Ascending aorta (tissue), 2 donors: ENCODE measurements at regions not wholly inside any gene's neighbourhood (a gene's known extent, or its start where the extent isn't known, plus 50 kb on each side); places are given as distances from the start of the nearest gene placed in this dataset.
"Not testable (repeated sequence)": the region's sequence is repeated elsewhere in the genome, so short reads cannot be mapped to it uniquely, and the experiment has no call there.

Experiments
- DNase-seq, 2 donors: peaks; one replicate each; pipeline ENCODE4 v3.0.0-alpha.2; 2019; ENCODE audit warnings: low spot score in 2 of 2
- H3K27ac ChIP-seq, 2 donors: fragments of 200-600 bp; sonication (generic); one replicate each; pipeline ENCODE4 v1.5.1; 2016 to 2017; ENCODE audit warnings: mild to moderate bottlenecking in 1 of 2
- H3K27me3 ChIP-seq: fragments of 200-600 bp; sonication (generic); one replicate; pipeline ENCODE4 v1.5.1; 2017
- H3K36me3 ChIP-seq, 2 donors: fragments of 200-600 bp; sonication (generic); one replicate each; pipeline ENCODE4 v1.5.1; 2016
- H3K4me1 ChIP-seq, 2 donors: fragments of 200-600 bp; sonication (generic); one replicate each; pipeline ENCODE4 v1.5.1; 2016 to 2017; ENCODE audit warnings: mild to moderate bottlenecking in 1 of 2
- H3K4me3 ChIP-seq, 2 donors: fragments of 200-600 bp; sonication (generic); one replicate each; pipeline ENCODE4 v1.5.1; 2016 to 2017; ENCODE audit warnings: mild to moderate bottlenecking in 1 of 2
- H3K9me3 ChIP-seq, 2 donors: fragments of 200-600 bp; sonication (generic); one replicate each; pipeline ENCODE4 v1.5.1; 2016
- intact Hi-C: fragments of 100-400 bp; cut with DNase I; formaldehyde crosslinking; loops from one replicate; pipeline ENCODE4 v1.15.1; 2023
- TF ChIP-seq, protein P1 (sequence below), 3 experiments: fragments of 200-600 bp in 2 of 3; fragments of 450-650 bp in 1 of 3; sonication (generic) in 2 of 3; IDR thresholded peaks; one replicate each; pipeline ENCODE4 v1.5.1; 2016 to 2019; ENCODE audit warnings: antibody characterized with exemption in 3 of 3, mild to moderate bottlenecking in 1 of 3, moderate library complexity in 1 of 3

DNA sequence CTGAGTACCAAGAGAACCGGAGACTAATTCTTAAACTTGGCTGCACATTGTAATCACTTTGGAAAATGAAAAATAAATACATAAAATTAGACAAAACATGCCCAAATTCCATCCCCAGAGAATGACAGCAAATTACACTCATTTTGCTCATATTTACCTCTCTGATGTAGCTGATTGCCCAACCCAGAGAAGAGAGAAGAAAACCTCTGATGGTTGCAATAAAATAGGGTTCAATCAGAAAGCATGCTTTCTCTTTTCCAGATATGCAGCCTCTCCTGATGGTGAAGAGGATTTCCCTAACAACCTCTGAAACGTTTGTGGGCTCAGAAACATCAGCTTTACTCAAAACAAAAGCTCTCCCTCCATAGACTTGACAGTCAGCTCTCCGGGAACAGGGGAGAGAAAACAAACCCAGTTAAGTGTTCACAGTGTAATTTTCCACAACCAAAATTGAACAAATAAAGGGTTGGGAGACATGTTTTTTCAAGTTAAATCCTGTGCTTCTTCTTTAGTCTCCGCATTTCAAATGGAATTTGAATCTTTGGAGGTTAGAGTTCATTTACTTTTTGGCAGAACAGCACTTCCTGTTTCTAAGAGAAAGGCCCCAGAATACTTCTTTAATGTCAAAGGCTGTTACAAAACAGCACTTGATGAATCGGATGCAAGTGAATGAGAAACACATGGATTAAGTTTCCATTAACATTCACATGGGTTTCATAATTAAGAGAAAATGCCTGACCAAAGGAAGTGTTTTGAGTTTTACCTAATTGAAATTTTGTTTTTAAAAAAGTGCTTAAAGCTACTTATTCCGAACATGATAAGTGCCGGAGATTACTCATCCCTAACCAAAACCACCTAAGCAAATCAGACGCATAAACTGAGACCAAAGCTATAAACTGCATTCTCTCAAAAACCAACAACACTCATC, 570.1 kb upstream of the SYT4 start:
- H3K4me1 ChIP-seq, result no peaks in the 10 kb centered on the region

DNA sequence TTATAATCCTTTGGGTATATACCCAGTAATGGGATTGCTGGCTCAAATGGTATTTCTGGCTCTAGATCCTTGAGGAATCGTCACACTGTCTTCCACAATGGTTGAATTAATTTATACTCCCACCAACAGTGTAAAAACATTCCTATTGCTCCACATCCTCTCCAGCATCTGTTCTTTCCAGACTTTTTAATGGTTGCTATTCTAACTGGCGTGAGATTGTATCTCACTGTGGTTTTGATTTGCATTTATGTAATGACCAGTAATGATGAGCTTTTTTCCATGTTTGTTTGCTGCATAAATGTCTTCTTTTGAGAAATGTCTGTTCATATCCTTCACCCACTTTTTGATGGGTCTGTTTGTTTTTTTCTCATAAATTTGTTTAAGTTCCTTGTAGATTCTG, 572.5 kb upstream of the SYT4 start:
- H3K27ac ChIP-seq, H3K4me3 ChIP-seq, H3K4me1 ChIP-seq, H3K9me3 ChIP-seq, H3K27me3 ChIP-seq, DNase-seq, H3K36me3 ChIP-seq, intact Hi-C loops: not testable (repeated sequence)

More for the DNA sequence above, 570.1 kb upstream of the SYT4 start:
- Histone ChIP-seq H3K27ac (peak overlapping the region in 1 of 2 donors; percentile 31), H3K27me3 (no peaks in the 10 kb centered on the region), H3K4me3 (no peak overlapping the region), H3K36me3 (no peaks in the 10 kb centered on the region), H3K9me3 (no peaks in the 10 kb centered on the region)
- TF ChIP-seq, protein P1, sequence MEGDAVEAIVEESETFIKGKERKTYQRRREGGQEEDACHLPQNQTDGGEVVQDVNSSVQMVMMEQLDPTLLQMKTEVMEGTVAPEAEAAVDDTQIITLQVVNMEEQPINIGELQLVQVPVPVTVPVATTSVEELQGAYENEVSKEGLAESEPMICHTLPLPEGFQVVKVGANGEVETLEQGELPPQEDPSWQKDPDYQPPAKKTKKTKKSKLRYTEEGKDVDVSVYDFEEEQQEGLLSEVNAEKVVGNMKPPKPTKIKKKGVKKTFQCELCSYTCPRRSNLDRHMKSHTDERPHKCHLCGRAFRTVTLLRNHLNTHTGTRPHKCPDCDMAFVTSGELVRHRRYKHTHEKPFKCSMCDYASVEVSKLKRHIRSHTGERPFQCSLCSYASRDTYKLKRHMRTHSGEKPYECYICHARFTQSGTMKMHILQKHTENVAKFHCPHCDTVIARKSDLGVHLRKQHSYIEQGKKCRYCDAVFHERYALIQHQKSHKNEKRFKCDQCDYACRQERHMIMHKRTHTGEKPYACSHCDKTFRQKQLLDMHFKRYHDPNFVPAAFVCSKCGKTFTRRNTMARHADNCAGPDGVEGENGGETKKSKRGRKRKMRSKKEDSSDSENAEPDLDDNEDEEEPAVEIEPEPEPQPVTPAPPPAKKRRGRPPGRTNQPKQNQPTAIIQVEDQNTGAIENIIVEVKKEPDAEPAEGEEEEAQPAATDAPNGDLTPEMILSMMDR (IDR thresholded peaks at IDR 0.05), result no peak
- no peak for DNase-seq
- intact Hi-C loops, result no loop called here

DNA sequence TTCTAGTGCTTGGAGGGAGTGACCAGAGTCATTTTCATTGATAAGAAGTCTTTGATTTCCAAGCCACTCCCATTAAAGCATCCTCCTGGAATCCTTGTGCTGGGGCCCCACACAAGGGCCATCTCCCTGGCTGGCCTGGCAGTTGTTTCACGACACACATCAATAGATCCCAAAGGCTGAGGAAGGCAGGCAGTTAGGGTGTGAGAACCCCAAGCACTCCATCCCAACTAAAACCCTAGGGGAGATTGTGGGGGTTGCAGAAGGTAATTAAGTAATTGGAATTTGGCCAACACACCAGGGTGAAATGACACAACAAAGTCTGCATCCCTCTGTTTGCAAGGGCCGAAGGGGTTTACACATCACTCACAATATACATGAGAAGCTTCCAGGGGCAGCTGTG, 578.1 kb upstream of the SYT4 start:
- no peak overlapping the region for H3K4me3 ChIP-seq
- H3K9me3 ChIP-seq, result no peaks in the 10 kb centered on the region
- H3K4me1 ChIP-seq, result no peaks in the 10 kb centered on the region
- no peaks in the 10 kb centered on the region for H3K36me3 ChIP-seq
- intact Hi-C loops, result no loop called here
- TF ChIP-seq, protein P1 (IDR thresholded peaks at IDR 0.05), result no peak
- no peaks in the 10 kb centered on the region for H3K27me3 ChIP-seq
- no peak overlapping the region for H3K27ac ChIP-seq
- no peak for DNase-seq

DNA sequence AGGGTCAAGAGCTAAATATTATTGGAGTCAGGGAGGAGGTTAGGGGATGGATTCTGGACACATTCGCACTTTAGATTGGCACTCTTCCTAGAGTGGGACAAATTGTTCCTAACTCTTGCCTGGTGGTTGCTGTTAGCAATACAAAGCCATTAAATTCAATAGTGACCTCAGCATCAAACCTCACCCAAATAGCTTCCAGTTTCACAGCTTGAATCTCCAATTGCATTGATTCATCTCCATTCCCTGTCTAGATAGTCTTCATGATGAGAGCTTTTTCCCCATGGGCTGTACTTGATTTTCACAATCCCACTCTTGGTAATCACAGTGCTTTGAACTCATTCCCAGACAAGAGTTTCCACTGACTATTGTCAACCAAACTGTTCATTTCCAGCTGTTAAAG, 585.9 kb upstream of the SYT4 start:
- Histone ChIP-seq H3K9me3 (no peaks in the 10 kb centered on the region), H3K4me3 (no peak overlapping the region), H3K36me3 (no peaks in the 10 kb centered on the region), H3K27me3 (no peaks in the 10 kb centered on the region), H3K4me1 (no peaks in the 10 kb centered on the region), H3K27ac (no peak overlapping the region)
- intact Hi-C loops, result no loop called here
- TF ChIP-seq, protein P1 (IDR thresholded peaks at IDR 0.05), result no peak
- no peak for DNase-seq

DNA sequence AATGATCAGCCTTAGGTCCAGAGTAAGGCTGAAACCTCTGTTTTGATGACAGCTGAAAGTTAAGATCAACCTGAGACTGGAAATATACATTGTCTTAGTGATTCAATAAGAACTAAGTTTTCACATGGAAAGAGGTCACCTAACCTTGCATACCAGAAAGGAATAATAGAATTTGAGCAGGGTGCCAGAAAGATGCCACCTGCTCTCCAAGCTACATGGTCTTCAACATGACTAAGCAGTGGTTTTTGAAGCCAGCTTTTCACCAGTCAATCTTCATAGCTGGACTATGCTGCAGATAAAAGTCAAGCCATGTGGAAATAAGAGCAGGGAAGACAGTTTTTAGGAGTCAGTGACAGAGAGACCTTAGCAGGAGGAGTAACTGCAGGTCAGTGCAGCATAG, 589.4 kb upstream of the SYT4 start:
- Histone ChIP-seq H3K27ac (no peak overlapping the region), H3K27me3 (no peaks in the 10 kb centered on the region), H3K36me3 (no peaks in the 10 kb centered on the region), H3K4me3 (no peak overlapping the region), H3K9me3 (no peaks in the 10 kb centered on the region), H3K4me1 (no peaks in the 10 kb centered on the region)
- intact Hi-C loops, result no loop called here
- TF ChIP-seq, protein P1 (IDR thresholded peaks at IDR 0.05), result no peak
- DNase-seq, result no peak

DNA sequence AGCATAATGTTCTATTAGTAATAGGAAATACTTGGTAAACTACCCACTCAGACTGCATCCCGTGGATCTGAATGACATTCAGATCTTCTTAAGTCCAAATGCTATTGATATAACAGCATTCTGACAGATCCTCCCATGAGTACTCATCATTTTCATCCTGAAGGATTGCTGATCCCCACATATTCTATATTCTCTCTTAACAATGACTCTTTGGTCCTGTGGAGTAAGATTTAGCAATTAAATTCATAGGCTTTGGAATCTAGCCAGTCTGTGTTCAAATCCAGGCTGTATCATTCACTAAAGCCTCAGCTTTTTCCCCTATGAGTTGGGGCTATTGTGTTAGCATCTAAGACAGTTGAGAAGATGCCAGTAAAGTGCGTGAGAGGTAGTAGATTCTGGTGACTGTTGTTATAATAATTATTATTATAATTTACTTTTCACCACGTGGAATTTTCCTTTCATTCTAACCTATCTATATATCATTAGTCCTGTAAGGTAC, 591.3 kb upstream of the SYT4 start:
- H3K27ac ChIP-seq, result no peak overlapping the region

More for the DNA sequence above, 591.3 kb upstream of the SYT4 start:
- TF ChIP-seq, protein P1 (IDR thresholded peaks at IDR 0.05), result no peak
- Histone ChIP-seq H3K4me3 (no peak overlapping the region), H3K27me3 (no peaks in the 10 kb centered on the region), H3K4me1 (no peaks in the 10 kb centered on the region), H3K9me3 (no peaks in the 10 kb centered on the region), H3K36me3 (no peaks in the 10 kb centered on the region)
- DNase-seq, result no peak
- intact Hi-C loops, result no loop called here
